HepG2 (cell line): ENCODE measurements at regions not wholly inside any gene's neighbourhood (a gene's known extent, or its start where the extent isn't known, plus 50 kb on each side); places are given as distances from the start of the nearest gene placed in this dataset.

Experiments
- KDM1A ChIP-seq: IDR thresholded peaks from 2 replicates; pipeline ENCODE4 v1.6.1; 2016; ENCODE audit warnings: missing compliant biosample characterization
- PTBP1 ChIP-seq: fragments of 200-400 bp; formaldehyde crosslinking; IDR thresholded peaks from 2 replicates; pipeline ENCODE4 v1.6.1; 2018; ENCODE audit warnings: low read length, low read depth; ENCODE audit not compliant: poor library complexity, severe bottlenecking
- SRSF9 ChIP-seq: fragments of 200-400 bp; formaldehyde crosslinking; IDR thresholded peaks from 2 replicates; pipeline ENCODE4 v1.6.1; 2018; ENCODE audit warnings: borderline replicate concordance, mild to moderate bottlenecking, low read depth, low read length; ENCODE audit not compliant: insufficient read depth, poor library complexity, severe bottlenecking

GRCh38 chr12:77274926-77275325 is 209.6 kb upstream of the E2F7 start:
- TF ChIP-seq SRSF9 (no peak), PTBP1 (no peak), KDM1A (no peak)
